NCI-H2227 (cell line): ENCODE measurements at regions not wholly inside any gene's neighbourhood (a gene's known extent, or its start where the extent isn't known, plus 50 kb on each side); places are given as distances from the start of the nearest gene placed in this dataset.

ENCODE experiments used
- DNase-seq: peaks from one replicate; lab custom pipeline; 2025; ENCODE audit not compliant: unreplicated experiment; lab: John Stamatoyannopoulos, UW

DNA sequence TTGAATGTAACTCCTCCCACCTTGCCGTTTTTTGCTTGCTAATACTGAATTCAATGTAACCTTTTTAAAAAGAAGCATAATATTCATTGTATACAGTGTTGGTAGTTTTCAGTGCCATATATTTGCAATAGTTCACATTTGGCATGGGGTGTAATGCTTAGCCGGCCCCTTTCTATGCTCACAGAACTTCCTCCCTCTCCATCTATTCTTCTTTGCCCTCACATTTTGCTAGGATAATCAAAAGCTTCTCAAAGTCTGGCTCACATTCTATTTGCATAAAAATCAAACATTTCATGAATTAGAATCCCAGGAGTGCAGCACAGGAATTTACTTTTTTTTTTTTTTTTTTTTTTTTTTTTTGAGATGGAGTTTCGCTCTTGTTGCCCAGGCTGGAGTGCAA is 226.3 kb upstream of the MPDZ start:
- DNase-seq: no peak

- no peak for DNase-seq
Measured at GRCh38 chr9:13503599-13503998, 224.1 kb upstream of the MPDZ start.

GRCh38 chr9:13502484-13502883 is 223.0 kb upstream of the MPDZ start:
- no peak for DNase-seq

DNA sequence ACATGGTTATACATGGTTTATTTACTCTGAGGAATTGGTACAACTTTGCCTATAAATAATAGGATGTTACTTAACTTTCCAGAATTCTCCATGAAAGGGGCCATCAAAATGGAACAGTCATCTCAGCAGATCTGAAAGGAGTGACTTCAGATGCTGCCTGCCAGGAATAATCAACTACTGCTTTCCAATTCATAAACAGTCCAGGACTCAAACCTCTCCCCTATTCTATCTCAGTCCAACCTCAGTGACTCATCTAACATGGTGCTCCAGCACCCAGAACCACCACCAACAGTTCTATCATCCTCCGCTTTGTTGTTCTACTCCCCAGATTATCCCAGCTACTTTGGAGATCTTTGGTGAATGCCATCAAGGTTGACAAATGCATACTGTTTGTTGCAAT is 221.5 kb upstream of the MPDZ start:
- DNase-seq: no peak

GRCh38 chr9:13500034-13500433 is 220.5 kb upstream of the MPDZ start:
- no peak for DNase-seq

- no peak for DNase-seq
Measured at GRCh38 chr9:13493697-13494096, 214.2 kb upstream of the MPDZ start.

GRCh38 chr9:13491493-13492424 is 212.3 kb upstream of the MPDZ start:
- peak; percentile 20 for DNase-seq

GRCh38 chr9:13491138-13491492 is 211.6 kb upstream of the MPDZ start:
- no peak for DNase-seq

- DNase-seq: no peak
Measured at GRCh38 chr9:13487936-13488335, 208.4 kb upstream of the MPDZ start.

DNA sequence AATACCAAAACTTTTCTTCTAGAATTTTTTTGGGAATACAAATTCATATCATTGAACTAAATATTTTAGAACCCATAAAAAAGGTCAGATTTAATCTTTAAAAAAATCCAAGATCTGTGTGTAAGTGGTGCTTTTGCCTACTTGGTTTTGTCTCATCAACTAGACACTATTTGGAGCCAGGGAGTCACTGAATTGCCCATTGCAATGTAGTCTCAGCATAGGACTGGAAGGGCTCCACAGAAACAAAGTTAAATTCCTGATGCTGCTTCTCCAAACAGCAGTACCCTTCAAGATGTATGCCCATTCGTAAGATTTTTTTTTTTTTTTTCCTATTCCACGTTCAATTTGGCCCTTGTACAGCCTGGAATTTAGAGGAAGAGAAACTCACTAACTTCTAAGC is 208.0 kb upstream of the MPDZ start:
- no peak for DNase-seq

DNA sequence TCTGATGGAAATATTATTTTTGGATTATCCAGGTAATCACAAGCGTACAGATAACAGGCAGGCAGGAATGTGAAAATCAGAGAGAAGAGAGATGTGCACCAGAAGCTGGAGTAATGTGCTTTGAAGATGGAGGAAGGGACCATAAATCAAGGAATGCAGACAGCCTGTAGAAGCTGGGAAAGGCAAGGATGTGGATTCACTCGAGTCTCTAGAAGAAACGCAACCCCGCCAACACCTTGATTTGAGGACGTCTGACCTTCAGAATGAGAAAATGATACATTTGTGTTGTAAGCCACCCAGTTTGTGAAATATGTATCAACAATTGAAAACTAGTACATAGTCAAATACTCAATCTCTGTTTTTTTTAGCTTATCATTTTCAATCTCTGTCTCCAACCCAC is 207.6 kb upstream of the MPDZ start:
- DNase-seq: no peak

GRCh38 chr9:13485068-13485596 is 205.6 kb upstream of the MPDZ start:
- DNase-seq: no peak

GRCh38 chr9:13484186-13484585 is 204.7 kb upstream of the MPDZ start:
- DNase-seq: no peak

DNA sequence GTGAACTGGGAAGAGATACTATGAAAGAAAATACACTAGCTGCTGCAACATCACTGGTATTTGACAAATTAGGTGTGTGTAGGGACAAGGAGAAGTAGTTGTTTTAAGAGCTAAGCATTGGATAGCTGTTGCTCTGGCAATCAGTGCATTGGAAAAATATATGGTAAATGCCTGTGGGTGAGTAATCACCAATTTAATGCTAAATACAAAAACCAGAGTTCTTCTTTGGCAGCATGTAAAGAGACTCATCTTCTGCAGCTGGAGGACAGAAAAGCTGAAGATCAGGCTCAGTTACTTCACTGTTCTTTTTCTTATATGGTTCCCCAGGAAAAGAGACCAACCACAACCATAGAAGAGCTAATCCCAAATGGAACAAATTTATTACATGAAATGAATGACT is 201.8 kb upstream of the MPDZ start:
- no peak for DNase-seq

GRCh38 chr9:13480693-13481092 is 201.2 kb upstream of the MPDZ start:
- no peak for DNase-seq

- DNase-seq: no peak
Measured at GRCh38 chr9:13479096-13479495, 199.6 kb upstream of the MPDZ start.

DNA sequence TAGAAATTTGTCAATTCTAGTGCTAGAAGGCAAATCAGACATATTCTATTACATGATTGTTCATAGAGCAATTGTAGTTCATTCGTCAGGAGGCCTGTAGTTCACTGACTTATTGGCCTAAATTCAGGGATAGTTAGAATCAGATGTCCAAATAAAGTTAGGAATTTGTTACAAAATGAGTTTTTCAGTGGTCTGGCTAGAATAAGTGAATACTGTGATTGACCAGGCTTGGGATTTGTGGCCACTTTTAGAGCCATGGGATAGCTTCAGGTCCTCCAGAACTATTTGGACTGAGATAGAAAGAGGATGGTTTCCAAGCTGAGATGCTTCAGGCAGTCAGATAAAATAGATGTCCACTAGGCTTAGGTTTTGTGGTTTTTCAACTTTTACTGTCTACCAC is 199.1 kb upstream of the MPDZ start:
- DNase-seq: no peak

DNA sequence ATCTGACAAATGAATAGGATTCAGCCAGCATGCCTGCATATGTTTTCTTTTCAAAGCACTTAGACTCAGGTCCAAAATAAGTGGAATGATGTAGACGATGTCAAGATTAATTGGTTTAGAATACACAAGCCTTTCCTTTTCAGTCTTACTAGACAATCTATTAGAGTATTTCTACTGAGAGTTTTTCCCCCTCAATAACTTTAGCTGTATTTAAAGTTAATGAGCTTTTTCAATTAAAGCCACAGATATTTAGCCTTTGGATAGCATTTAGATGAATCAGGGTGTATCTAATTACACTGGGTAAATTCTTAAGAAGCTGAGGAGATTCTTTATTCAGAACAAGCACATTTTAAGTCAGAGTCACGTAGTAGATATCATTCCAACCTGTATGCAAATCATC is 198.7 kb upstream of the MPDZ start:
- DNase-seq: no peak

DNA sequence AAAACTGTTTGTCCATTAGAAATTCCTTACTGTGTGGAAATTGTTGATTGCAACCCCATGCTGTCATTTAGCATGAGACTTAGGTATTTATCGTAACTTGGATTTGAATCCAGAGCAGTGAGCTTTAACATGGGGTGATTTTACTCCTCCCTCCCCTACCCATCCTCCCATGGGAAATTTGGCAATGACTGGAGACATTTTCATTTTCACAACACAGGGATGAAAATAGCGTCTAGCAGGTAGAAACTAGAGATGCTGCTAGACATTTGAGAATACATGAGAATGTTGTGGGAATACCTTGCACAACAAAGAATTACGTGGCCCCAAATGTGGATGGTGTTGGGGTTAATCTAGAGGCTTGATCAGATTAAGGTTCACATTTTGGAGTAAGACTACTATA is 191.3 kb upstream of the MPDZ start:
- DNase-seq: no peak

GRCh38 chr9:13467157-13467556 is 187.7 kb upstream of the MPDZ start:
- no peak for DNase-seq

DNA sequence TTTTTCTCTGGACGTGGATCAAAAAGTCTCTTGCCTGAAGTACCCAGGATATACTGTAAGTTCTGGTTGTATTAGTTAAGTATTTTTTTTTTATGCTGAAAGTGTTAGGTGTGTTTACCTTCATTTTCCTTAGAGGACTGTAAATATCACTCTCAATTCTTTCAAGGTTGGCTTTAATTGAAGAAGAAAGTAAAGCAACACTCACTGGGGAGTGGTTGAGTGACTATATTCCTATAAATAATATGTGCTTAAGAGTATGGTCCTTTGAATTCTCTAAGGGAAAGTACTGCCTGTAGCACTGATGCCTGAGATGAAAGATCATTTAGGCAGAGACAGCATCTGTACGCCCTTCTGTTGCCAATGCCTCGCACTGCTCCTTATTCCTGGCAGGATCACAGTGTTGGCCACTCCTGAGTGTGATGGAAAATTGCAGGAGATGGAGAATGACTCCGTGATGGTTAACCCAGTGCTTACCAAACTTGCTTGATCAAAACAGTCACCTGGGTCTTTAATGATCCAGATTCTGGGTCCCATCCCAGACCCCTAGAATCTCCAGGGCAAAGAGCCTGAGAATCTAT is 182.0 kb upstream of the MPDZ start:
- no peak for DNase-seq

GRCh38 chr9:13459071-13459470 is 179.6 kb upstream of the MPDZ start:
- DNase-seq: no peak

- no peak for DNase-seq
Measured at GRCh38 chr9:13457795-13458194, 178.3 kb upstream of the MPDZ start.
